ENCODE measurements at regions not wholly inside any gene's neighbourhood (a gene's known extent, or its start where the extent isn't known, plus 50 kb on each side); places are given as distances from the start of the nearest gene placed in this dataset.

DNA sequence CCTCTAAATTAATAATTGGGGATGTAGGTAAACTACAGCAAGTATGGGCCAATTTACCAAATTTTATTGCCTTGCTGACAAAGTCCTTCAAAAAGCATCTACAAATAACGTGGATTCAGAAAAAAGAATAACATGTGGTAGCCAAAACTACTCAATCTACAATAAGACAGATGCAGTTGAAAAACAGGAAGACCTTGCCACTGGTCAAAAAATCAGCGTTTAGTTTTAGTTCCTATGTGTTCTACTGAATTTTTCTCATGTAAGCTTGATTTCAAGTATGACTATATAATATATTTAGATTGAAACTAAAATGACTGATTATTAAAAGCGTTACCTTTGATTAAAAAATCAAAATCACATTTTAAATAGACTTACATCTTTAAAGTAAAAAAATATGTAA lies 1317.6 kb downstream of the PCDH9 start:
- TF ChIP-seq, protein P1, sequence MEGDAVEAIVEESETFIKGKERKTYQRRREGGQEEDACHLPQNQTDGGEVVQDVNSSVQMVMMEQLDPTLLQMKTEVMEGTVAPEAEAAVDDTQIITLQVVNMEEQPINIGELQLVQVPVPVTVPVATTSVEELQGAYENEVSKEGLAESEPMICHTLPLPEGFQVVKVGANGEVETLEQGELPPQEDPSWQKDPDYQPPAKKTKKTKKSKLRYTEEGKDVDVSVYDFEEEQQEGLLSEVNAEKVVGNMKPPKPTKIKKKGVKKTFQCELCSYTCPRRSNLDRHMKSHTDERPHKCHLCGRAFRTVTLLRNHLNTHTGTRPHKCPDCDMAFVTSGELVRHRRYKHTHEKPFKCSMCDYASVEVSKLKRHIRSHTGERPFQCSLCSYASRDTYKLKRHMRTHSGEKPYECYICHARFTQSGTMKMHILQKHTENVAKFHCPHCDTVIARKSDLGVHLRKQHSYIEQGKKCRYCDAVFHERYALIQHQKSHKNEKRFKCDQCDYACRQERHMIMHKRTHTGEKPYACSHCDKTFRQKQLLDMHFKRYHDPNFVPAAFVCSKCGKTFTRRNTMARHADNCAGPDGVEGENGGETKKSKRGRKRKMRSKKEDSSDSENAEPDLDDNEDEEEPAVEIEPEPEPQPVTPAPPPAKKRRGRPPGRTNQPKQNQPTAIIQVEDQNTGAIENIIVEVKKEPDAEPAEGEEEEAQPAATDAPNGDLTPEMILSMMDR (IDR thresholded peaks at IDR 0.05): no peak
- TF ChIP-seq POLR2A (IDR thresholded peaks at IDR 0.05): no peak

Data from suprapubic skin (tissue), 3 donors.